Suppressor macrophage treated with lipopolysaccharide for 4 hours (primary cell): ENCODE measurements at regions not wholly inside any gene's neighbourhood (a gene's known extent, or its start where the extent isn't known, plus 50 kb on each side); places are given as distances from the start of the nearest gene placed in this dataset.

Source experiments
- DNase-seq: peaks from one replicate; pipeline ENCODE4 v3.0.0-alpha.2; 2020

GRCh38 chr4:108520807-108521206 lies 99.6 kb upstream of the RPL34 start:
- no peak for DNase-seq

- no peak for DNase-seq
These were observed 100.3 kb upstream of the RPL34 start for GRCh38 chr4:108519911-108520601.

- no peak for DNase-seq
These were observed 101.1 kb upstream of the RPL34 start for GRCh38 chr4:108519208-108519833.

GRCh38 chr4:108512615-108513505 lies 107.5 kb upstream of the RPL34 start:
- no peak for DNase-seq

- no peak for DNase-seq
These were observed 108.8 kb upstream of the RPL34 start for GRCh38 chr4:108511618-108512017.

GRCh38 chr4:108502356-108502755 lies 118.0 kb upstream of the RPL34 start:
- no peak for DNase-seq

- DNase-seq: no peak
These were observed 121.5 kb upstream of the RPL34 start for GRCh38 chr4:108498925-108499324.

- no peak for DNase-seq
These were observed 126.8 kb upstream of the RPL34 start for GRCh38 chr4:108493596-108493931.

GRCh38 chr4:108492816-108493595 lies 127.4 kb upstream of the RPL34 start:
- no peak for DNase-seq

- DNase-seq: no peak
These were observed 131.5 kb upstream of the RPL34 start for GRCh38 chr4:108488865-108489264.

GRCh38 chr4:108486046-108486445 lies 134.3 kb upstream of the RPL34 start:
- DNase-seq: no peak

- DNase-seq: no peak
These were observed 136.2 kb upstream of the RPL34 start for GRCh38 chr4:108484187-108484586.

- no peak for DNase-seq
These were observed 136.7 kb upstream of the RPL34 start for GRCh38 chr4:108483650-108484049.

- no peak for DNase-seq
These were observed 137.3 kb upstream of the RPL34 start for GRCh38 chr4:108483079-108483478.

- no peak for DNase-seq
These were observed 139.5 kb upstream of the RPL34 start for GRCh38 chr4:108480881-108481280.

GRCh38 chr4:108477527-108478108 lies 142.8 kb upstream of the RPL34 start:
- DNase-seq: no peak

GRCh38 chr4:108473163-108473720 lies 147.1 kb upstream of the RPL34 start:
- DNase-seq: no peak

GRCh38 chr4:108466936-108467902 lies 153.2 kb upstream of the RPL34 start:
- no peak for DNase-seq

- DNase-seq: no peak
These were observed 154.4 kb upstream of the RPL34 start for GRCh38 chr4:108465886-108466500.

GRCh38 chr4:108458681-108459080 lies 161.7 kb upstream of the RPL34 start:
- peak; percentile 37 for DNase-seq

- no peak for DNase-seq
These were observed 166.1 kb upstream of the RPL34 start for GRCh38 chr4:108454227-108454626.
